ENCODE measurements at regions not wholly inside any gene's neighbourhood (a gene's known extent, or its start where the extent isn't known, plus 50 kb on each side); places are given as distances from the start of the nearest gene placed in this dataset.
"Not testable (repeated sequence)": the region's sequence is repeated elsewhere in the genome, so short reads cannot be mapped to it uniquely, and the experiment has no call there.

- no peak for DNase-seq (ENCODE audit: low read depth)
Observed at GRCh38 chr6:112581015-112581414, 233.9 kb downstream of the RFPL4B start.

GRCh38 chr6:112590326-112590725 lies 243.2 kb downstream of the RFPL4B start:
- no peak for DNase-seq (ENCODE audit: low read depth)

GRCh38 chr6:112591329-112591728 lies 244.2 kb downstream of the RFPL4B start:
- no peak for DNase-seq (ENCODE audit: low read depth)

- DNase-seq (ENCODE audit: low read depth), result no peak
Observed at GRCh38 chr6:112592159-112592558, 245.0 kb downstream of the RFPL4B start.

GRCh38 chr6:112594886-112595594 lies 247.9 kb downstream of the RFPL4B start:
- no peak for DNase-seq (ENCODE audit: low read depth)

GRCh38 chr6:112595841-112596240 lies 248.7 kb downstream of the RFPL4B start:
- DNase-seq (ENCODE audit: low read depth), result no peak

GRCh38 chr6:112597176-112597575 lies 250.0 kb downstream of the RFPL4B start:
- no peak for DNase-seq (ENCODE audit: low read depth)

- no peak for DNase-seq (ENCODE audit: low read depth)
Observed at GRCh38 chr6:112600168-112600567, 253.0 kb downstream of the RFPL4B start.

- no peak for DNase-seq (ENCODE audit: low read depth)
Observed at GRCh38 chr6:112603726-112604125, 256.6 kb downstream of the RFPL4B start.

GRCh38 chr6:112606656-112607435 lies 259.7 kb downstream of the RFPL4B start:
- DNase-seq (ENCODE audit: low read depth), result no peak

GRCh38 chr6:112608925-112609324 lies 261.8 kb downstream of the RFPL4B start:
- not testable (repeated sequence) for DNase-seq (ENCODE audit: low read depth)

GRCh38 chr6:112613410-112613809 lies 266.3 kb downstream of the RFPL4B start:
- no peak for DNase-seq (ENCODE audit: low read depth)

- no peak for DNase-seq (ENCODE audit: low read depth)
Observed at GRCh38 chr6:112618849-112619248, 271.7 kb downstream of the RFPL4B start.

- DNase-seq (ENCODE audit: low read depth), result no peak
Observed at GRCh38 chr6:112620812-112621569, 273.9 kb downstream of the RFPL4B start.

GRCh38 chr6:112622036-112622435 lies 274.9 kb downstream of the RFPL4B start:
- DNase-seq (ENCODE audit: low read depth), result no peak

GRCh38 chr6:112626468-112627082 lies 279.4 kb downstream of the RFPL4B start:
- peak; percentile 72 for DNase-seq (ENCODE audit: low read depth)

- no peak for DNase-seq (ENCODE audit: low read depth)
Observed at GRCh38 chr6:112634376-112634775, 287.2 kb downstream of the RFPL4B start.

GRCh38 chr6:112636650-112637262 lies 289.6 kb downstream of the RFPL4B start:
- peak; percentile 84 for DNase-seq (ENCODE audit: low read depth)

- DNase-seq (ENCODE audit: low read depth), result no peak
Observed at GRCh38 chr6:112639391-112639831, 292.3 kb downstream of the RFPL4B start.

- peak; percentile 49 for DNase-seq (ENCODE audit: low read depth)
Observed at GRCh38 chr6:112640891-112641290, 293.8 kb downstream of the RFPL4B start.

GRCh38 chr6:112649853-112650252 lies 302.7 kb downstream of the RFPL4B start:
- DNase-seq (ENCODE audit: low read depth), result no peak

GRCh38 chr6:112651239-112651638 lies 304.1 kb downstream of the RFPL4B start:
- DNase-seq (ENCODE audit: low read depth), result no peak

Data from stromal cell of bone marrow (primary cell).